Muscle layer of colon (tissue), 2 donors: ENCODE measurements at regions not wholly inside any gene's neighbourhood (a gene's known extent, or its start where the extent isn't known, plus 50 kb on each side); places are given as distances from the start of the nearest gene placed in this dataset.

Experiments
- H3K27ac ChIP-seq: one replicate; pipeline ENCODE4 v1.7.0; 2013; ENCODE audit warnings: low read depth, mild to moderate bottlenecking, low read length, moderate library complexity
- H3K27me3 ChIP-seq, 2 donors: one replicate each; pipeline ENCODE4 v1.7.0; 2013; ENCODE audit warnings: low read length in 2 of 2, mild to moderate bottlenecking in 2 of 2; ENCODE audit not compliant: insufficient read depth in 2 of 2, control insufficient read depth in 1 of 2
- H3K36me3 ChIP-seq: one replicate; pipeline ENCODE4 v1.7.0; 2013; ENCODE audit warnings: mild to moderate bottlenecking, low read length; ENCODE audit not compliant: insufficient read depth
- H3K4me1 ChIP-seq: one replicate; pipeline ENCODE4 v1.7.0; 2013; ENCODE audit warnings: mild to moderate bottlenecking, low read length; ENCODE audit not compliant: insufficient read depth
- H3K4me3 ChIP-seq, 2 donors: one replicate each; pipeline ENCODE4 v1.7.0; 2013; ENCODE audit warnings: low read length in 2 of 2, low read depth in 1 of 2, mild to moderate bottlenecking in 1 of 2, moderate library complexity in 1 of 2
- H3K9ac ChIP-seq: one replicate; pipeline ENCODE4 v1.7.0; 2013; ENCODE audit warnings: low read length
- H3K9me3 ChIP-seq: one replicate; pipeline ENCODE4 v1.7.0; 2013; ENCODE audit warnings: mild to moderate bottlenecking, low read length
- donor health status: abdominal sarcoma.
- donor health status: Adenocarcinoma of cecum.

DNA sequence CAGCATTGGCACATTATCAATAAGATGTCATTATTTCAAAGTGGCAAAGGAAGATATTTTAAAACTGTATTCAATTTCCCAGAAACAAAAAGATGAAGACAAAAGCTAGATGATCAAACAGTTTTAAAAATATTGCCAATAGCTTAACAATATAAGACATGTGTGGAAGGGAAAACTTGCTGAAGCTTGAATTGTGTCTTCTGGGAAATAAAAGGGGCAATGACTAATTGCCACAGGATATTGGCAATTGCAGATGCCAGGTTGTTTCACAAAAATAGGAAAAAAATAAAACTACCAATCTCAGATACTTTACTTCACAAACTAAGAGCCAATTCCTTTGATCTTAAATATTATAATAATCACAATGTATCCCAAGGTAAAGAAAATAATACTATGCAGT, 679.8 kb upstream of the ADAMTS5 start:
- Histone ChIP-seq H3K9me3 (no peaks in the 10 kb centered on the region), H3K4me3 (no peak overlapping the region), H3K27me3 (no peaks in the 10 kb centered on the region), H3K9ac (no peak overlapping the region), H3K27ac (no peak overlapping the region), H3K36me3 (no peaks in the 10 kb centered on the region), H3K4me1 (no peaks in the 10 kb centered on the region)

DNA sequence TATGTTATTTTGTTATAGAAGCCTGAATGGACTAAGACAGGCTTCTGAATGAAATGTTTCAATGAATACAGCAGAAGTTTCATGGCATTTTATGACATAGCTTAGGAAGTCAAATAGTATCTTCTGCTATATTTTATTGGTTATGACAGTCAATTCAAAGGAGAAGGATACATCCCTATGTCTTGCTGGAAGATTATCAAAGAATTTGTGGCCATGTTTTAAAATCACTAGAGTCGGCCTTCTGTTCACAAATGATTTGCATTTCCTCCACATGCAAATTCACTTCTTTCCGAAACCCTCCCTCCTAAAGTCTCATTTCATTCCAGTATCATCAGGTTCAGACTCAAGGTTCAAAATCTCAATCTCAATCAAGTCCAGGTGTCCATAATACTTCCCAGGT, 679.2 kb upstream of the ADAMTS5 start:
- no peaks in the 10 kb centered on the region for H3K4me1 ChIP-seq
- no peaks in the 10 kb centered on the region for H3K36me3 ChIP-seq
- H3K27me3 ChIP-seq: no peaks in the 10 kb centered on the region
- no peak overlapping the region for H3K27ac ChIP-seq
- no peak overlapping the region for H3K9ac ChIP-seq
- no peaks in the 10 kb centered on the region for H3K9me3 ChIP-seq
- H3K4me3 ChIP-seq: no peak overlapping the region

DNA sequence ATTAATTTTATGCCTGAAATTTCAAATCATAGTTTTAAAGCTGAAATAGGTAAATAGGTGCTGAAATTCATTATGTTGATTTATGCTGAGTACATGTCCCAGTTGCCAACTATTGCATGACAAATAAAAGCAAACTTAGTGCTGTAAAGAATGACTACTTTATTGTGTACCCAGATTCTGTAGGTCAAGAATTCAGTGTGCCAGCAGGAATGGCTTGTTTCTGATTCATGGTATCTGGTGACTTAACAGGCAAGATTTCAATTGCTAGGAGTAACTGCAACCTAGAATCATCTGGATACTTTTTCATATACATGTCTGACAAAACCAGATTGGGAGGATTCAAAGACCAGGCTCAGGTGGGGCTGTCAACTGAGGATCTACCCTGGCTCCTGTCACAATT, 678.4 kb upstream of the ADAMTS5 start:
- no peaks in the 10 kb centered on the region for H3K36me3 ChIP-seq
- no peaks in the 10 kb centered on the region for H3K4me1 ChIP-seq
- H3K9me3 ChIP-seq: no peaks in the 10 kb centered on the region
- H3K27ac ChIP-seq: no peak overlapping the region
- H3K27me3 ChIP-seq: no peaks in the 10 kb centered on the region
- no peak overlapping the region for H3K4me3 ChIP-seq
- H3K9ac ChIP-seq: no peak overlapping the region

DNA sequence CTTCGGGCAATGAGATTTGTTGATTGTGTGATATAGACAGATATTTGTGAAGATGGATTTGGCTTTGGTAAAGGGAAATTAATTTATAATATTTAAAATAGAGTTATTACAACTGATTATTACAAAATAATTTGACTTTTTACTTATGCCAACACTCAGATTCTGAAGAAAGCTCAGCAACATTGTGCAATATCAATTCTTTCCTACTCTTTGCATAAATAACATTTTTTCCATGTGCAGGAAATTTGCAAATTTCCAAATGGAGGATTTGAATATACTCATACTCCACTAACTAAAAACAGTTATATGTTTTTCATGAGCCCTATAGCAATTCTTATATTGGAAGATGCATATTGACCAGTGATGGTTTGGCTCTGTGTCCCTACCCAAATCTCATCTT, 676.4 kb upstream of the ADAMTS5 start:
- no peaks in the 10 kb centered on the region for H3K9me3 ChIP-seq
- no peak overlapping the region for H3K9ac ChIP-seq

DNA sequence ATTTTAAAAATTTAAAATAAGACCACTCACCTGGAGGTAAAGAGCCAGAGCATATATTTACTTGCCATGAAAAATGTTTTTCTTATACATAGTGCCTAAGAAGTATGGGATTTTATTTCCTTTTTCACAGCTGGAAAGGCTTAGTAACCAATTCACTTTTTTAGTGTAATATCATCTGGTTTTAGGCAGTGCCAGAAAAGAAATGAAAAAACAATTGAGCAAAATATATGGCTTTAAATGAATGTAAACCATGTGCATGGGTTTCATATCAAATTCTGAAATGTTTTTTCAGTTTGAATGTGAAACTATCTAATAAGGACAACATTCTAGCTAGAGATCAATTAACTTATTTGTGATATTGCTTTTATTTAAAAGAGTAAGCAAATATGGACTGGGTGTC, 672.4 kb upstream of the ADAMTS5 start:
- H3K9ac ChIP-seq: no peak overlapping the region
- H3K4me1 ChIP-seq: no peaks in the 10 kb centered on the region
- no peaks in the 10 kb centered on the region for H3K36me3 ChIP-seq
- H3K4me3 ChIP-seq: no peak overlapping the region
- H3K27me3 ChIP-seq: no peaks in the 10 kb centered on the region
- no peaks in the 10 kb centered on the region for H3K9me3 ChIP-seq
- no peak overlapping the region for H3K27ac ChIP-seq

More for the DNA sequence above, 676.4 kb upstream of the ADAMTS5 start:
- Histone ChIP-seq H3K4me3 (no peak overlapping the region), H3K27ac (no peak overlapping the region), H3K27me3 (no peaks in the 10 kb centered on the region), H3K36me3 (no peaks in the 10 kb centered on the region), H3K4me1 (no peaks in the 10 kb centered on the region)

DNA sequence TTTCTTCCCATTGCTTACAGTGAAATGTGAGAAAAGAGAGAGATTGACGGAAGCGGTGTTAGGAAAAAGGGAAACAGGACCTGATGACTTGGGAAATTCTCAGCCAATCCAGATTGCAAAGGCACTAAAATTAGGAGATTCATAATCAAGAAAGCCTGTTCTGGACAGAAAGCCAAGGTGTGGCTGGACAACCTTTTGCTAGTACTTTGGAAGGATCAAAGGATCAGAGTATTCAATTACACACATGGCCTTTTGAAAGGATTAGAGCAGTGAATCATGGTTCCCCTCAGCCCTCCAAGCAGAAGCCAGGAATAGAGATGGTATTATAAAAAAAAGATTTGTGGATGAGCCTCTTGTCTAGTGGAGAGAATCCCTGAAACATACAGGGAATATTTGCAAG, 669.8 kb upstream of the ADAMTS5 start:
- H3K4me3 ChIP-seq: no peak overlapping the region
- H3K4me1 ChIP-seq: peaks cover 3% of the 10 kb centered on the region
- no peak overlapping the region for H3K9ac ChIP-seq
- H3K9me3 ChIP-seq: no peaks in the 10 kb centered on the region
- no peak overlapping the region for H3K27ac ChIP-seq
- no peaks in the 10 kb centered on the region for H3K27me3 ChIP-seq
- no peaks in the 10 kb centered on the region for H3K36me3 ChIP-seq

DNA sequence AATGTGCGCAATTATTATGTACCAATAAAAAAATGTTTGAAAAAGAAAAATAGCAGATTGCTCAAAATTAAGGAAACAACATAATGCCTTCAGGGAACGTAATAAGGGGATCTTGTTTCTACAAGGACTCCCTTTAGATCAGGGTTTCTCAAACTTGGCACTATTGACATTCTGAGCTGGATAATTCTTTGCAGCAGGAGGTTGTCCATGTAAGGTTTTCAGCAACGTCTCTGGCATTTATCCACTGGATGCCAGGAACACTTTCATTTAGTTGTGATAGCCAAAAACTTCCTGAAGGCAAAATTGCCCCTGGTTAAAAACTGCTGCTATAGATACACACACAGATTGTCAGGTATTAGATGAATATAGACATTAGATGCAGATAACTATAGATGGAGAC, 666.7 kb upstream of the ADAMTS5 start:
- Histone ChIP-seq H3K9ac (no peak overlapping the region), H3K27ac (no peak overlapping the region), H3K9me3 (no peaks in the 10 kb centered on the region), H3K27me3 (no peaks in the 10 kb centered on the region), H3K36me3 (no peaks in the 10 kb centered on the region), H3K4me1 (peaks cover 3% of the 10 kb centered on the region), H3K4me3 (no peak overlapping the region)

DNA sequence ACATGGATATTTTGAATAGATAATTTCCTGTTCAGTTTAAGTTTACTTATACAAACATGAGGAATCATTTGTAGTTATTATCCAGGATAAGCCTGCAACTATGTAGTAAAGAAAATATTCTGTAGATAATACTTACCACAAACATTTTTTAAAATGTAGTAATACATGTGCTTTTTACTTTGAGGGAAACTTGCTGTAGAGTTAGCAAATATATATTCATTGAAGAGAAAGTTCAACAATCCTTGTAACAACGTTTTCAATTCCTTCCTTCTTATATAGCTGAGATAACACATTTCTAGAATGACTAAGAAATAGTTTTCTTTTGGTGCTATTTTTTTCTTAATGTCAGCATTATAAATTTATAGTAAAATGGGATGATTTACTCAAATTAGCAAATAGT, 664.6 kb upstream of the ADAMTS5 start:
- Histone ChIP-seq H3K4me3 (no peak overlapping the region), H3K9ac (no peak overlapping the region), H3K36me3 (no peaks in the 10 kb centered on the region), H3K4me1 (peaks cover 3% of the 10 kb centered on the region), H3K27me3 (no peaks in the 10 kb centered on the region), H3K9me3 (no peaks in the 10 kb centered on the region), H3K27ac (no peak overlapping the region)

DNA sequence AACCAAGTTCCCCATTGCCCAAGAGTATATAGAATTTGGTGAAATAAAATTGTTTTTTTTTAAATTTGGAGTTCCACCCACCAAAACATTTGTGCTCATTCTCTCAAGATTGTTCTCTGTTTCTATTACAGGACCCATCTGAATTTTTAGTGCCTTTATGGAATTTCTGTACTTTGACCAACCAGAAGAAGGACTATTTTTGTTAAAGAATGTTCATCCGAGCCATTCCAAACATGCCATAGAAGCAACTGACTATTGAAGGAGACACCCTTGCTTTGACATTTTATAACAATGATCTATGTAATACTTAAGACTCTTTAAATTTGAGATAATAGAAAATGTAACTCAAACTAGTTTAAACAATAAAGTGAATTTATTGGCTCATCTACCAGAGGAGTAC, 655.7 kb upstream of the ADAMTS5 start:
- no peak overlapping the region for H3K9ac ChIP-seq
- no peaks in the 10 kb centered on the region for H3K27me3 ChIP-seq
- no peak overlapping the region for H3K4me3 ChIP-seq
- no peaks in the 10 kb centered on the region for H3K9me3 ChIP-seq
- H3K4me1 ChIP-seq: no peaks in the 10 kb centered on the region
- H3K36me3 ChIP-seq: no peaks in the 10 kb centered on the region
- H3K27ac ChIP-seq: no peak overlapping the region

DNA sequence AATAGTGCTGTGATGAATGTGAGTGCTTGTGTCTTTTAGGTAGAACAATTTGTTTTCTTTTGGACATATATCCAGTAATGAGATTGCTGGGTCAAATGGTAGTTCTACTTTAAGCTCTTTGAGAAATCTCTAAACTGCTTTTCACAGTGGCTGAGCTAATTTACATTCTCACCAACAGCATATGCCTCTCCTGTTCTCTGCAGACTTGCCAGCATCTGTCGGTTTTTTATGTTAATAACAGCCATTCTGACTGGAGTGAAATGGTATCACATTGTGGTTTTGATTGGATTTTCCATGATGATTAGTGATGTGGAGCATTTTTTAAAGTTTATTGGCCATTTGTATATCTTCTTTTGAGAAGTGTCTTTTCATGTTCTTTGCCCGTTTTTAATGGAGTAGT, 647.3 kb upstream of the ADAMTS5 start:
- H3K9ac ChIP-seq: no peak overlapping the region
- H3K4me1 ChIP-seq: no peaks in the 10 kb centered on the region
- no peak overlapping the region for H3K4me3 ChIP-seq
- H3K36me3 ChIP-seq: no peaks in the 10 kb centered on the region
- no peaks in the 10 kb centered on the region for H3K27me3 ChIP-seq
- H3K27ac ChIP-seq: no peak overlapping the region
- no peaks in the 10 kb centered on the region for H3K9me3 ChIP-seq

DNA sequence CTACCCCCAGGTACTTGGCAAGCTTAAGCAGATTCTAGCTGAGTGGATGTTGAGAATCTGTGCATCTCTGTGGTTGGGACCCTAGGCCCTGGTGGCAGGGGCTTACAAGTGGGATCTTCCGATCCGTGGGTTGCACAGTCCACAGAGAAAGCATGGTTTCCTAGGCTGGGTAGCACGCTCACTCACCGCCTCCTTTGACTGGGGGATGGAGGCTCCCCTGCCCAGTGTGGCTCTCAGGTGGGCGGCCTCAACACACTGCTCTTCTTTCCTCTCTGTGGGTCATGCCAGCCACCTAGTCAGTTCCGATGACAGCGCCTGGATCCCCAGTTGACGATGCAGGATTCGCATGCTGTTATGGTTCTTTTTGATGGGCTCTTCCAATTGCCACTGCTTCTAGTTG, 639.5 kb upstream of the ADAMTS5 start:
- H3K9ac ChIP-seq: no peak overlapping the region
- H3K4me3 ChIP-seq: no peak overlapping the region
- no peaks in the 10 kb centered on the region for H3K36me3 ChIP-seq
- no peaks in the 10 kb centered on the region for H3K4me1 ChIP-seq
- H3K27ac ChIP-seq: no peak overlapping the region
- H3K9me3 ChIP-seq: no peaks in the 10 kb centered on the region
- no peaks in the 10 kb centered on the region for H3K27me3 ChIP-seq

DNA sequence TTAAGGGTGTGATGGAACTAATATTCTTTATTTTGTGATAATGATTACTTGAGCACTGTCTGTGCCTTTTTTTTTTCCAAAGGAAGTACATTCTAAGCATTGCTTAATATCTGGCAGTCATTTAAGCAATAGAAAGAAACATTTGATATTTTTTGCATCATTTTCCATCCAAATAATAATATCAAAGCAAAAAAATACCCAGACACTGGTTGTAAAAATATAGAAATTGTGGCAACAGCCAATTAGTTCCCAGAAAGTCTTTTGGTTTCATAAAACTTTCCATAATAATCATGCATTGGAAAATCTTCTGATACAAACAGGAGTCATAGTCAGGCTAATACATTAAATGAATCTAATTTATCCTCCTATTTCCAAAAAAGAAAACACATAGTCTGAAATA, 629.3 kb upstream of the ADAMTS5 start:
- H3K9me3 ChIP-seq: no peaks in the 10 kb centered on the region
- H3K27ac ChIP-seq: no peak overlapping the region
- H3K36me3 ChIP-seq: no peaks in the 10 kb centered on the region
- H3K27me3 ChIP-seq: no peaks in the 10 kb centered on the region
- H3K4me1 ChIP-seq: no peaks in the 10 kb centered on the region
- H3K9ac ChIP-seq: no peak overlapping the region
- H3K4me3 ChIP-seq: no peak overlapping the region
